NCI-H82 (cell line): ENCODE measurements at regions not wholly inside any gene's neighbourhood (a gene's known extent, or its start where the extent isn't known, plus 50 kb on each side); places are given as distances from the start of the nearest gene placed in this dataset.

ENCODE experiments used
- DNase-seq: peaks from one replicate; lab custom pipeline; 2025; lab: John Stamatoyannopoulos, UW

DNA sequence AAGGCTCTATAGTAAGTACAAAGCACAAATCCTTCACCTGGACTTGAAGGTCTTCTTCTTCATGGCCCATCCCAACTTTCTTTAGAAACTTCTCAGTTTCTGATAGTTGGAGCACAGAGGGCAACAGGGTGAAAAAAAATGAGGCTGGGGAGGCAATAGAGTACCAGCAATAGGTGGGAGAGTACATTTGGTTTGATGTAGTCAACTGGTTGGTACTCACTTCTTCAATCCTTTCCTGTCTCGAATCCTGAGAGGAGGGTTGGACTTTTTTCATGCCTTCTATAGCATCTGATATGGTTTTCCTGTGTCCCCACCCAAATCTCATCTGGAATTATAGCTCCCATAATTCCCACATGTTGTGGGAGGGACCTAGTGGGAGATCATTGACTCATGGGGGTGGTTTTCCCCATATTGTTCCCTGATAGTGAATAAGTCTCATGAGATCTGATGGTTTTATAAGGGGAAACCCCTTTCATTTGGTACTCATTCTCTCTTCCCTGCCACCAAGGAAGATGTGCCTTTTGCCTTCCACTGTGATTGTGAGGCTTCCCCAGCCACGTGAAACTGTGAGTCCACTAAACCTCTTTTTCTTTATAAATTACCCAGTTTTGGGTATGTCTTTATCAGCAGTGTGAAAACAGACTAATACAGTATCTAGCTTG is 75.9 kb upstream of the LCLAT1 start:
- no peak for DNase-seq

DNA sequence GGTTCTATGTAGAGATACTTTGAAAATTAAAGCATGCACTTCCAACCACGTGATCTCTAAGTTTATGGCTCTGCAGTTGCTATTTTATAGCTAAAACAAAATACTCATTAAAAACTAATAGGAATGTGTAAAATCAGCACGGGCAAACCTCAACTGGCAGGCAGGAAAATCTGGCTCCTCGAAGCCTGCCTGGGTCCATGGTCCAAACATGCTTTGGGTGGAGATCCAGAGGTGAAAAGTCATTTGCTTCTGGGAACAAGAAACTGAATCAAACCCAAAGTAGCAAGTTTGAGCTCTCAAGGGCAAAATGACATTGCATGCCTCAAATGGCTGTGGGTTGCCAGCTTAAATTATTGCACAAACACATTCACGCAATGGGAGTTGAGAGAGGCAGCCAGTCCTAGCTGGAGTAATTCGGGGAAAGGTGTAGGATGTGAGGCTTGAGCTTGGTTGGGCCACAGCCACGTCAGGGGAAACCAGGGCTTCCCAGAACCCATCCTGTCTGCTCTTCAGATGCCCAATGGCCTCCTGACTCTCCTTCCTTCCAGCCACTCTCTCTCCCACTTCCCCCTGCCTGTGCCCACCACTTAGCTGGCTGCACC is 75.2 kb upstream of the LCLAT1 start:
- DNase-seq, result no peak

DNA sequence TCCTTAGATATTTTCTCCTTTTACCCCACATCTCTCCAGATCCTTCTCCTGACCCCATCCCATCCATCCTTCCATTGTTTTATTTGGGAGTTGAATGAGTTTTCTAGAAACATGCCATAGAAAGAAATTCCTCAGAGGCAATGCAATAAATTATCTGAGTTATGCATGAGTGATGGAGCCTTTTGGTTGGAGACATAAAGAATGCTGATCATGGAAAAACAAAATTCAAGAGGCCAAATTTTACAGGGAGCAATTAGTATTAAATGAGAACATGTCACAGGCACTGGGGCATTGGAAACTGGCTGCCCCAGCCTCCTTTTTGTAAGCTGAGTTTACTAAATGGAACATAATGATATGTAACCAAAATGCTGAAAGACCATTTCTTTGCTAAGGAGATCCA is 74.2 kb upstream of the LCLAT1 start:
- no peak for DNase-seq

DNA sequence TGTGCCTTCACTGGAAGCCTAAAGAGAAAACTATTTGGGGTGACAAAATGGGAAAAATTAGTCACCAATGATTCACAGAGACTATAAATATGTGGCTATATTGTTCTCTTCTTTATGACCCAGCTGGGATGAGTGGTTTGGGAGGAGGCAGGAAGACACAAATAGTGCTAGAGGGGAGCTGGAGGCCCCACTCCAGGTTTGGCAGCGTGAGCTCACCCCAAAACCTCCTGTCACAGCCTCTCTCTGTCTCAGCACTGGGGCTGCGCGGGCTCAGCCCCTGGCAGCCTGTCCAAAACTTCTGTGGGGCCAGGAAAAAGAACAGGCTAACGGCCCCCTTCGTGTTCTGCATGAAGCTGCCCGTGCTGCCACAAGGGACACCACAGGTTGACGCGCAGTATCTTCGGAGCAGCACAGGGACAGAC is 73.2 kb upstream of the LCLAT1 start:
- DNase-seq, result no peak

DNA sequence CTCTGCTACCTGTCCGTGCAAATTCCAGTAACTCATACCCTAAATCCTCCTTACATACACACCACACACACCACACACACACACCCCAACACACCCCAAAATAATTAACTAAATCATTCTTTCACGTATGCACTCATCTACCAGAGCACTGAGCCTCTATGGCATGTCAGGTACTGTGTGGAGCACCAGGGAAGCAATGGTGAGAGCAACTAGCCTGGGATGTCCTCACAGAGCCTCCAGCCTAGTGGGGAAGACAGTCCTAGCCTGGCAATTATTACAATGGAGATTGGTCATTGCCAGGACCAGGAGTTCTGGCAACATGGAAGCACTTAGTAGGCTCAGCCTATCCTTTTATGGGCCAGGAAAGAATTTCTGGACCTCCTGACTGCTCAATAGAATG is 72.7 kb upstream of the LCLAT1 start:
- DNase-seq, result no peak

DNA sequence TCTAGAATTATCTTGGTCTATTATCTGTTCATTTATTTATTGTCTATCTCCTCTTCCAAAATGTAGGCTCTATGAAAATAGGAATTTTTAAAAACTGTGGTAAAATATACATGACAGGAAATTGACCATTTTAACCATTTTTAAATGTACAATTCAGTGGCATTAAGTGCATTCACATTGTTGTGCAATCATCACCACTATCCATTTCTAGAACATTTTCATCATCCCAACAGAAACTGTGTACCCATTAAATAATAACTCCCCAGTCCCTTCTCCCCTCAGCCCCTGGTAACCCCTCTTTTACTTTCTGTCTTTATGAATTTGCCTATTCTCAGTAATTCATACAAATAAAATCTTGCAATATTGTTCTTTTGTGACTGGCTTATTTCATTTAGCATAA is 71.1 kb upstream of the LCLAT1 start:
- no peak for DNase-seq

DNA sequence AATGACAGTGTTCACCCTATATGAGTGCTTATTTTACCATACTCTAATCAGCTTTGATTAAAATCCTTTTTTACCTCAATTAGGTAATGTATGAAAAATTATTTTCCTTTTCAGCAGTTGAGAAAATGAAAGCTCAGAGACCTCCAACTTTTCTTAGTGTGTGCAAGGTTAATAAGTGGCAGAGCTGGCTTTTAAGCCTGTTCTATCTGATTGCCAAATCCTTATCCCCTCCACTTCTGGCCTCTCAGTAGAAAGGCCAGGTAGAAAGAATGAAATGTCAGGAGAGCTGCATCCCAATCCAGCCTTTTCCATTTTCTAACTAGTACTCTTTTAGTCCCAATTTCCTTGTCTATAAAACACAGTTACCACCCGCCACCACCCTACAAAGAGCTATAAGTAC is 67.6 kb upstream of the LCLAT1 start:
- peak; percentile 39 for DNase-seq

DNA sequence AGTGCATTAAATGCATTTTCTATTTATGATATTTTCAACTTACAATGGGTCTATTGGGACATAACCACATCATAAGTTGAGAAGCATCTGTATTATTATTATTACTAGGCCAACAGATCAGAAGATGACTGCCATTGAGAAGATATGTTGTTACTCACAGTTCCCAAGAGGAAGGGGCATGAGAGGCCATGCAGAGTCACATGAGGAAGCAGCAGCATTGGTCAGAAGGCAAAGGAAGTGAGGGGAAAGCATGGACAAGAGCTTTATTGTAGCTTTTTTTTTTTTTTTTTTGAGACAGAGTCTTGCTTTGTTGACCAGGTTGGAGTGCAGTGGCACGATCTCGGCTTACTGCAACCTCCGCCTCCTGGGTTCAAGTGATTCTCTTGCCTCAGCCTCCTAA is 66.2 kb upstream of the LCLAT1 start:
- DNase-seq, result no peak

DNA sequence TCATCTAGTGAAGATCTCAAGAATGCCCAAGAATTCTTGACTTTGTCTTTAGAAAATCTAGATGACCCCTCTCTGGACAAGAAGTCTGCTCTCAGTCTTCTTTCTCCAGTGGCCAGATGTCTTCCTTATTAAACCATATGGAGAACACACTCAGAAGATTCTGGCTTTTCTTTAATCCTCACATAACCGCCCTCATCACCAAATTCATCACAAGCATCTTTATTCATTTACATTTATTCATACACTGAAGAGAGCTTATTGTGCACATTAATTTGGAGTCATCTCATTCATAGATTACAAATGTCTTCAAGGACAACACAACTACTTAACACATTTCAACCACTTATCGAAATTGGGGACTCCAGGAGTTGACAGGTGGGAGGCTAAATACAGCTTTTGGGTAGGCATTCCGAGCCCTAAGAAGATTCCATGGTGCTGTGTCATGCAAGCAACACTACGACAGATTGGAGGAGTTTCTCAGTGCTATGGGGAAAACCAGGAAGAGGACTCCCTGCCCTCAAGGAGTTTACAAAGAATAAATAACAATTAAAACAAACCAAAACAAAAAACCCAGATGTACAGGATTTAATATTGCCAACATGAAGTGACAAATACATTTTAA is 64.8 kb upstream of the LCLAT1 start:
- DNase-seq, result peak; percentile 35

DNA sequence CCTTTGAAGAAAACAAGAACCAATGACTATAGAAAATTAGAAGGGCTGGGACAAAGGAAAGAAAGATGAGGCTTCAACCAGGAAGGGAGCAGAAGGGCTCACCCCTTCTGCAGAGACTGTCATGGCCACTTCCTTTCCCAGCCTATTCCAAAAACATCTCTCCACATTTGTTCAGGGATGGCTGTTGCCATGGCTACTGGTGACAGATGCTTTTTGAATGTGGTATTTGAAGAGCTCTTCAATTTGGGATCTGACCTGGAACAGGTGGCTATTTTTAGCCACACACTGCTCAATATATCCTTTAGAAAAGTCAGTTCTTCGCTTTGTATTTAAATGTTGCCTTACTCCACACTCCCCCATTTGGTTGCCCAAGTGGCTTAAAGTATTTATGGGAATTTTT is 64.1 kb upstream of the LCLAT1 start:
- no peak for DNase-seq

DNA sequence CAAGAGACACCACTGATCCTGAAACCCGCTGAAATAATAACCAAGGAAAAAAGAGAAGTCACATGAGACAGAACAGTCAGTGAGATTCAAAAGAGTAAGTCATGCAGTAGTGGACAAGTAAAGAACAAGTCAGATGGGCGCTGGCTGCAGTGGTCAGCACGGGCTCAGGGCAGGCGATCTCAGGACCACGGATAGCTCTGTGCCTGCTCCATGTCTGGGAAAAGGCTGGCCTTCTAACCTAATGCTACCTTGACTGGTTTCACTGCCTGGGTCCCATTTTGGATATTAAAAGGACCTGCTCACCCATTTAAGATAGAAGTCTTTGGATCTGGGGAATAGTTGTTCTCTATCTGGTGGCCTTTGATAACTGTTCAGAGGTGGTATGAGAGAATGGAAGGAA is 61.7 kb upstream of the LCLAT1 start:
- DNase-seq, result no peak

DNA sequence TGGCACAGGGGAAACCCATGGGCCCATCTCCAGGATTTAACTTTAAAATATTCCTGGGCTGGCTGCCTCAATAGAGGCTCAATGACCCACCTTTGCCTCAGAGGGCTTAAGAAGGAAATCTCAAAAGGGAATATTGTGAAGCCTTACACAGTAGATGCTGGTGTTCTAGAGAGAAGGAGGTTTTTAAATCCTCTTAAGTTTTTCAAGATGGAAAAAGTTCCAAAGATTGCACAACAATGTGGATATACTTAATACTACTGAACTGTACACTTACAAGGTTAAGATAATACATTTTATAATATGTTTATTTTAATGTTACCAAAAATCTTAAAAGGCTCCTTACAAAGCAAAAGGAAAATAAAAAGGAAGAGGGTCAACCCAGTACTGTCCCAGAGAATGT is 54.9 kb upstream of the LCLAT1 start:
- DNase-seq, result no peak

DNA sequence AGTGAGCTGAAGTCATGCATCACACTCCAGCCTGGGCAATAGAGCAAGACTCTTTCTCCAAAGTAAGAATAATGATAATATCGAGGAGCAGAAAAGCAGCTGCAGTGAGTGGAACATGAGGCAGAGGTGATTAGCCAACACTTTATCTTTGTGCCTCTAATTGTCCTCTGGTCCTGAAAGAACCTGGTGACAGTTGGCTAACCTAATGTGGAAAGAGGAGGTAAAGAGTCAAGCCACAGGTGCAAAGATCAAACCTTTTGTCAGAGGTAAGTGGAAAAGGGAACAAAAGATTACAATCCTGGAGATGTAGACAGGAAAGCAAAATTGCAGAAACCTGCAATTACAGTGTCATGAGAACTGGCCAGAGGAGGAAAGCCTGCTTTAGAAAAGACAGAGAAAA is 53.5 kb upstream of the LCLAT1 start:
- DNase-seq, result peak; percentile 5

DNA sequence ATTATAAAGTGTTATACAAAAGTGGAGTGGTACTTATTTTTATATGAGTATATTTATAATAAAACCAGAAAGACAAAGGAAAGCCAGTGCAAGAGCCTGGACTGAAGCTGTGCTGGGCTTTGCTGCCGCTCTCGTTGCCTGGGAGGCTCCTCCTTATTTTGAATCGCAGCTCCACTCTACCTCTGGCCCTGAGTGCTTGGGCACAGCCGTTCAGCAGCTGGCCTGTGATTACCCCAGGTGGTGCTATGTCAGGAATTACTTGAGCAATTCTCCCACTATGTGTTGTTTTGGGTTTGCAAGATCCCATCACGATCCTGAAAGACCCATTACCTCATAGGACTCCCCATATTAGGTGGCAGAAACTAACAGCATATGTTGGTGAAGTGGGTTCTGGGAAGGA is 53.0 kb upstream of the LCLAT1 start:
- peak; percentile 18 for DNase-seq

DNA sequence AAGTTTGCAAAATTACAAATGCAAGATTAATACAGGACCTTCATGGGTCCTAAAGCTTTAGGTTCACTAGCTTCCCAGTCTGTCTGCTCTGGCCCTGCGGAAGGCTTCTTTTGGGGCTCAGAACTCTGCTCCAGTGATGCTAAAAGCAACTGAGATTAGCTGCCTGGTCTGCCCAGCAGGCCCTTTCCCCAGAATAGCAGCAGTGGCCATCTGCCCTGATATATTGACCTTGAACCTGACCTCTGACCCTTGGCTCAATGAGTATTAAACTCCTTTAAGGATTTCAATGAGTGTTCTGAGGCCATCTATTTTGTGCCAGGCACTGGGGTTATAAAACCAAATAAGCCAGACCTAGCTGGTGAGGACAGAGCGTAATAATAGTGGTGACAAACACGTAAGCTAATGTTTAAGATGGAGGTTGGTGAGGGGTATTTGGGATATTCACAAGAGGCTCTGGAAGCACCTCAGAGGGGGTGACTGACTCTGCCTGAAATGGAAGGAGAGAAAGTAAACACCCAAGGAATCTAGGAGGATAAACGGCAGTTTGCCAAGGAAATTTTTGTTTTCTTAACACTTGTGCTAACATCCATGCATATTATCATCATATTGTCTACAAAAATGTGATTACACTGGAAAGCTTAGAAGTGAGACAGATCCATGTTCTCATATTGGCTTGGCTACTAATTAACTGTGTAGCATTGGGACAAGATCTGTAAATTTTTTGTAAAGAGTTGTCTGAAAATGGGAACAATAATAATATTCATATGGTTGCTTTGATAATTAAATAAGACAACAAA is 50.4 kb upstream of the LCLAT1 start:
- DNase-seq, result no peak
